ENCODE measurements at regions not wholly inside any gene's neighbourhood (a gene's known extent, or its start where the extent isn't known, plus 50 kb on each side); places are given as distances from the start of the nearest gene placed in this dataset.

- TF ChIP-seq CTCF (conservative IDR thresholded peaks at IDR 0.05) (no peak), ZFX (IDR thresholded peaks at IDR 0.05) (no peak)
Measured at GRCh38 chrX:150060406-150060805, 122.1 kb upstream of the EOLA2 start.

Measured in C4-2B (cell line).